ENCODE measurements at regions not wholly inside any gene's neighbourhood (a gene's known extent, or its start where the extent isn't known, plus 50 kb on each side); places are given as distances from the start of the nearest gene placed in this dataset.

GRCh38 chr3:8182904-8183303 lies 318.7 kb upstream of the LMCD1 start:
- no peaks in the 10 kb centered on the region for H3K27me3 ChIP-seq (ENCODE audit: control insufficient read depth, insufficient read depth, low read length)
- H3K9ac ChIP-seq (ENCODE audit: insufficient read depth, low read length), result no peak overlapping the region
- H3K79me2 ChIP-seq (ENCODE audit: control insufficient read depth, insufficient read depth, low read length), result no peaks in the 10 kb centered on the region
- DNase-seq (ENCODE audit: low read depth in 2 of 2), result no peak
- H3K4me1 ChIP-seq (ENCODE audit: control insufficient read depth, extremely low read depth, insufficient read depth, low read length), result no peaks in the 10 kb centered on the region
- TF ChIP-seq EZH2 (IDR thresholded peaks at IDR 0.05; ENCODE audit: low read length, missing control alignments) (no peak), CTCF (conservative IDR thresholded peaks at IDR 0.05 in 1 of 2, IDR thresholded peaks at IDR 0.05 in 1 of 2; ENCODE audit: low read depth in 1 of 2, low read length in 2 of 2) (no peak)
- H4K20me1 ChIP-seq (ENCODE audit: control insufficient read depth, extremely low read depth, insufficient read depth, low read length), result no peaks in the 10 kb centered on the region
- no peak overlapping the region for H3K27ac ChIP-seq (ENCODE audit: insufficient read depth, low read length)
- no peak overlapping the region for H3K4me2 ChIP-seq (ENCODE audit: extremely low read depth, insufficient read depth, low read length)
- H3K36me3 ChIP-seq (ENCODE audit: control insufficient read depth, insufficient read depth, low read length), result no peaks in the 10 kb centered on the region
- H3K9me3 ChIP-seq (ENCODE audit: control insufficient read depth, insufficient read depth, low read depth, low read length), result no peaks in the 10 kb centered on the region
- H3K4me3 ChIP-seq (replicated peaks in 1 of 4; ENCODE audit: control extremely low read depth in 1 of 4, insufficient read depth in 1 of 4, low read depth in 3 of 4, low read length in 4 of 4), result no peak overlapping the region
- no peak overlapping the region for H2AFZ ChIP-seq (ENCODE audit: low read length)

- Histone ChIP-seq H4K20me1 (ENCODE audit: control insufficient read depth, extremely low read depth, insufficient read depth, low read length) (no peaks in the 10 kb centered on the region), H3K27me3 (ENCODE audit: control insufficient read depth, insufficient read depth, low read length) (no peaks in the 10 kb centered on the region), H2AFZ (ENCODE audit: low read length) (no peak overlapping the region), H3K27ac (ENCODE audit: insufficient read depth, low read length) (no peak overlapping the region), H3K9me3 (ENCODE audit: control insufficient read depth, insufficient read depth, low read depth, low read length) (no peaks in the 10 kb centered on the region), H3K36me3 (ENCODE audit: control insufficient read depth, insufficient read depth, low read length) (no peaks in the 10 kb centered on the region), H3K9ac (ENCODE audit: insufficient read depth, low read length) (no peak overlapping the region), H3K79me2 (ENCODE audit: control insufficient read depth, insufficient read depth, low read length) (no peaks in the 10 kb centered on the region), H3K4me2 (ENCODE audit: extremely low read depth, insufficient read depth, low read length) (no peak overlapping the region), H3K4me1 (ENCODE audit: control insufficient read depth, extremely low read depth, insufficient read depth, low read length) (no peaks in the 10 kb centered on the region), H3K4me3 (replicated peaks in 1 of 4; ENCODE audit: control extremely low read depth in 1 of 4, insufficient read depth in 1 of 4, low read depth in 3 of 4, low read length in 4 of 4) (no peak overlapping the region)
- no peak for TF ChIP-seq EZH2 (IDR thresholded peaks at IDR 0.05; ENCODE audit: low read length, missing control alignments)
- TF ChIP-seq CTCF (conservative IDR thresholded peaks at IDR 0.05 in 1 of 2, IDR thresholded peaks at IDR 0.05 in 1 of 2; ENCODE audit: low read depth in 1 of 2, low read length in 2 of 2), result no peak
- DNase-seq (ENCODE audit: low read depth in 2 of 2), result no peak
Observed at GRCh38 chr3:8183627-8184026, 318.0 kb upstream of the LMCD1 start.

- H3K4me2 ChIP-seq (ENCODE audit: extremely low read depth, insufficient read depth, low read length), result no peak overlapping the region
- TF ChIP-seq CTCF (conservative IDR thresholded peaks at IDR 0.05 in 1 of 2, IDR thresholded peaks at IDR 0.05 in 1 of 2; ENCODE audit: low read depth in 1 of 2, low read length in 2 of 2) (no peak), EZH2 (IDR thresholded peaks at IDR 0.05; ENCODE audit: low read length, missing control alignments) (no peak)
Observed at GRCh38 chr3:8186213-8186612, 315.4 kb upstream of the LMCD1 start.

More at GRCh38 chr3:8186213-8186612, 315.4 kb upstream of the LMCD1 start:
- H3K9me3 ChIP-seq (ENCODE audit: control insufficient read depth, insufficient read depth, low read depth, low read length), result no peaks in the 10 kb centered on the region
- no peak overlapping the region for H3K27ac ChIP-seq (ENCODE audit: insufficient read depth, low read length)
- no peak overlapping the region for H2AFZ ChIP-seq (ENCODE audit: low read length)
- H3K79me2 ChIP-seq (ENCODE audit: control insufficient read depth, insufficient read depth, low read length), result no peaks in the 10 kb centered on the region
- H3K4me3 ChIP-seq (replicated peaks in 1 of 4; ENCODE audit: control extremely low read depth in 1 of 4, insufficient read depth in 1 of 4, low read depth in 3 of 4, low read length in 4 of 4), result no peak overlapping the region
- no peak overlapping the region for H3K9ac ChIP-seq (ENCODE audit: insufficient read depth, low read length)
- H3K36me3 ChIP-seq (ENCODE audit: control insufficient read depth, insufficient read depth, low read length), result no peaks in the 10 kb centered on the region
- H4K20me1 ChIP-seq (ENCODE audit: control insufficient read depth, extremely low read depth, insufficient read depth, low read length), result no peaks in the 10 kb centered on the region
- no peaks in the 10 kb centered on the region for H3K4me1 ChIP-seq (ENCODE audit: control insufficient read depth, extremely low read depth, insufficient read depth, low read length)
- no peak for DNase-seq (ENCODE audit: low read depth in 2 of 2)
- no peaks in the 10 kb centered on the region for H3K27me3 ChIP-seq (ENCODE audit: control insufficient read depth, insufficient read depth, low read length)
